HepG2 (cell line): ENCODE measurements at regions not wholly inside any gene's neighbourhood (a gene's known extent, or its start where the extent isn't known, plus 50 kb on each side); places are given as distances from the start of the nearest gene placed in this dataset.

Experiments used
- ATF3 ChIP-seq: sonication (generic); formaldehyde crosslinking; IDR thresholded peaks from 2 replicates; pipeline ENCODE4 v1.4.0; 2020; ENCODE audit warnings: missing genetic modification reagents
- DNMT1 ChIP-seq: sonication (generic); formaldehyde crosslinking; IDR thresholded peaks from 2 replicates; pipeline ENCODE4 v1.5.1; 2020; ENCODE audit warnings: mild to moderate bottlenecking, missing genetic modification reagents
- ISL2 ChIP-seq: sonication (generic); formaldehyde crosslinking; IDR thresholded peaks from 2 replicates; pipeline ENCODE4 v1.5.0; 2020; ENCODE audit warnings: missing genetic modification reagents
- KLF11 ChIP-seq: IDR thresholded peaks from 2 replicates; pipeline ENCODE4 v1.6.1; 2016; ENCODE audit warnings: missing compliant biosample characterization
- NFIC ChIP-seq: IDR thresholded peaks from 2 replicates; pipeline ENCODE4 v1.6.1; 2012; ENCODE audit warnings: mild to moderate bottlenecking, low read length, inconsistent platforms
- PLRG1 ChIP-seq: fragments of 450-650 bp; conservative IDR thresholded peaks from 2 replicates; pipeline ENCODE4 v1.6.1; 2016
- RBFOX2 ChIP-seq: fragments of 200-400 bp; formaldehyde crosslinking; IDR thresholded peaks from 2 replicates; pipeline ENCODE4 v1.6.1; 2017; ENCODE audit warnings: low read depth, mild to moderate bottlenecking, low read length
- ZC3H13 ChIP-seq: sonication (generic); formaldehyde crosslinking; IDR thresholded peaks from 2 replicates; pipeline ENCODE4 v1.8.1; 2023; ENCODE audit warnings: mild to moderate bottlenecking, missing genetic modification reagents, moderate library complexity
- ZNF569 ChIP-seq: sonication (generic); formaldehyde crosslinking; IDR thresholded peaks from 2 replicates; pipeline ENCODE4 v1.5.0; 2020; ENCODE audit warnings: mild to moderate bottlenecking, missing genetic modification reagents, moderate library complexity, borderline replicate concordance
- TF ChIP-seq, protein P1 (sequence below): sonication (generic); formaldehyde crosslinking; IDR thresholded peaks from 2 replicates; pipeline ENCODE4 v1.4.0; 2020; ENCODE audit warnings: missing genetic modification reagents
- TF ChIP-seq, protein P2 (sequence below), 2 experiments: sonication (generic) in 1 of 2; formaldehyde crosslinking in 1 of 2; IDR thresholded peaks; 2 replicates each; pipeline versions ENCODE4 v1.5.1 to v1.6.1; 2011 to 2020; ENCODE audit warnings: borderline replicate concordance in 1 of 2, low read depth in 1 of 2, low read length in 1 of 2, mild to moderate bottlenecking in 1 of 2, missing genetic modification reagents in 1 of 2, moderate library complexity in 1 of 2

GRCh38 chr6:85114581-85114935 lies 335.3 kb upstream of the NT5E start (continued):
- TF ChIP-seq RBFOX2, result no peak
- no peak for TF ChIP-seq PLRG1
- TF ChIP-seq, protein P1, sequence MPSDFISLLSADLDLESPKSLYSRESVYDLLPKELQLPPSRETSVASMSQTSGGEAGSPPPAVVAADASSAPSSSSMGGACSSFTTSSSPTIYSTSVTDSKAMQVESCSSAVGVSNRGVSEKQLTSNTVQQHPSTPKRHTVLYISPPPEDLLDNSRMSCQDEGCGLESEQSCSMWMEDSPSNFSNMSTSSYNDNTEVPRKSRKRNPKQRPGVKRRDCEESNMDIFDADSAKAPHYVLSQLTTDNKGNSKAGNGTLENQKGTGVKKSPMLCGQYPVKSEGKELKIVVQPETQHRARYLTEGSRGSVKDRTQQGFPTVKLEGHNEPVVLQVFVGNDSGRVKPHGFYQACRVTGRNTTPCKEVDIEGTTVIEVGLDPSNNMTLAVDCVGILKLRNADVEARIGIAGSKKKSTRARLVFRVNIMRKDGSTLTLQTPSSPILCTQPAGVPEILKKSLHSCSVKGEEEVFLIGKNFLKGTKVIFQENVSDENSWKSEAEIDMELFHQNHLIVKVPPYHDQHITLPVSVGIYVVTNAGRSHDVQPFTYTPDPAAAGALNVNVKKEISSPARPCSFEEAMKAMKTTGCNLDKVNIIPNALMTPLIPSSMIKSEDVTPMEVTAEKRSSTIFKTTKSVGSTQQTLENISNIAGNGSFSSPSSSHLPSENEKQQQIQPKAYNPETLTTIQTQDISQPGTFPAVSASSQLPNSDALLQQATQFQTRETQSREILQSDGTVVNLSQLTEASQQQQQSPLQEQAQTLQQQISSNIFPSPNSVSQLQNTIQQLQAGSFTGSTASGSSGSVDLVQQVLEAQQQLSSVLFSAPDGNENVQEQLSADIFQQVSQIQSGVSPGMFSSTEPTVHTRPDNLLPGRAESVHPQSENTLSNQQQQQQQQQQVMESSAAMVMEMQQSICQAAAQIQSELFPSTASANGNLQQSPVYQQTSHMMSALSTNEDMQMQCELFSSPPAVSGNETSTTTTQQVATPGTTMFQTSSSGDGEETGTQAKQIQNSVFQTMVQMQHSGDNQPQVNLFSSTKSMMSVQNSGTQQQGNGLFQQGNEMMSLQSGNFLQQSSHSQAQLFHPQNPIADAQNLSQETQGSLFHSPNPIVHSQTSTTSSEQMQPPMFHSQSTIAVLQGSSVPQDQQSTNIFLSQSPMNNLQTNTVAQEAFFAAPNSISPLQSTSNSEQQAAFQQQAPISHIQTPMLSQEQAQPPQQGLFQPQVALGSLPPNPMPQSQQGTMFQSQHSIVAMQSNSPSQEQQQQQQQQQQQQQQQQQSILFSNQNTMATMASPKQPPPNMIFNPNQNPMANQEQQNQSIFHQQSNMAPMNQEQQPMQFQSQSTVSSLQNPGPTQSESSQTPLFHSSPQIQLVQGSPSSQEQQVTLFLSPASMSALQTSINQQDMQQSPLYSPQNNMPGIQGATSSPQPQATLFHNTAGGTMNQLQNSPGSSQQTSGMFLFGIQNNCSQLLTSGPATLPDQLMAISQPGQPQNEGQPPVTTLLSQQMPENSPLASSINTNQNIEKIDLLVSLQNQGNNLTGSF, result no peak
- TF ChIP-seq, protein P2, sequence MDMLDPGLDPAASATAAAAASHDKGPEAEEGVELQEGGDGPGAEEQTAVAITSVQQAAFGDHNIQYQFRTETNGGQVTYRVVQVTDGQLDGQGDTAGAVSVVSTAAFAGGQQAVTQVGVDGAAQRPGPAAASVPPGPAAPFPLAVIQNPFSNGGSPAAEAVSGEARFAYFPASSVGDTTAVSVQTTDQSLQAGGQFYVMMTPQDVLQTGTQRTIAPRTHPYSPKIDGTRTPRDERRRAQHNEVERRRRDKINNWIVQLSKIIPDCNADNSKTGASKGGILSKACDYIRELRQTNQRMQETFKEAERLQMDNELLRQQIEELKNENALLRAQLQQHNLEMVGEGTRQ (IDR thresholded peaks at IDR 0.05; ENCODE audit: low read depth, low read length), result no peak
- TF ChIP-seq, protein P2 (CRISPR knock-in tag; IDR thresholded peaks at IDR 0.05; ENCODE audit: borderline replicate concordance), result no peak
- no peak for TF ChIP-seq KLF11 (CRISPR knock-in tag)
- TF ChIP-seq ZC3H13 (CRISPR knock-in tag), result no peak
- TF ChIP-seq DNMT1 (CRISPR knock-in tag), result no peak
- TF ChIP-seq ISL2 (CRISPR knock-in tag), result no peak
- TF ChIP-seq ZNF569, result no peak
- TF ChIP-seq NFIC, result no peak
- TF ChIP-seq ATF3 (CRISPR knock-in tag), result no peak
